ENCODE measurements at regions not wholly inside any gene's neighbourhood (a gene's known extent, or its start where the extent isn't known, plus 50 kb on each side); places are given as distances from the start of the nearest gene placed in this dataset.

GRCh38 chr11:30763951-30764350 is 177.8 kb upstream of the MPPED2 start:
- no peaks in the 10 kb centered on the region; a peak in 1 of 4 replicates for H3K4me1 ChIP-seq (ENCODE audit: control insufficient read depth in 1 of 2, insufficient read depth in 2 of 2, low read depth in 1 of 2, low read length in 1 of 2)
- no peak overlapping the region for H2AFZ ChIP-seq (ENCODE audit: low read depth)
- H3K36me3 ChIP-seq (replicated peaks in 1 of 2; ENCODE audit: control insufficient read depth in 1 of 2, insufficient read depth in 2 of 2, low read length in 1 of 2) = no peaks in the 10 kb centered on the region
- no peak for TF ChIP-seq POLR2AphosphoS5 (IDR thresholded peaks at IDR 0.05; ENCODE audit: low read depth, low read length)
- TF ChIP-seq RAD21 (IDR thresholded peaks at IDR 0.05; ENCODE audit: low read length) = no peak
- TF ChIP-seq USF2 (IDR thresholded peaks at IDR 0.05; ENCODE audit: borderline replicate concordance, low read depth, low read length) = no peak
- TF ChIP-seq YY1 (IDR thresholded peaks at IDR 0.05; ENCODE audit: low read depth) = no peak
- H3K9me3 ChIP-seq = no peaks in the 10 kb centered on the region
- no peak overlapping the region for H3K4me2 ChIP-seq
- no peaks in the 10 kb centered on the region for H4K20me1 ChIP-seq (ENCODE audit: insufficient read depth)
- WGBS (ENCODE audit: low lambda C conversion rate) = 33% methylated on average over 5 of the region's 5 CpGs
- no peak overlapping the region for H3K4me3 ChIP-seq (ENCODE audit: low read depth in 2 of 2, low read length in 1 of 2)
- ChIA-PET POLR2A (no interaction called here), CTCF (no interaction called here)
- H3K27me3 ChIP-seq (ENCODE audit: insufficient read depth) = no peaks in the 10 kb centered on the region
- no peaks in the 10 kb centered on the region for H3K79me2 ChIP-seq (ENCODE audit: insufficient read depth)
- no peak overlapping the region for H3K27ac ChIP-seq (ENCODE audit: low read depth in 2 of 2, low read length in 1 of 2)
- no peaks in the 10 kb centered on the region for H3K9me2 ChIP-seq
- H3K9ac ChIP-seq = no peak overlapping the region
- H3F3A ChIP-seq (replicated peaks; ENCODE audit: insufficient read depth) = no peaks in the 10 kb centered on the region
- no peak for DNase-seq

DNA sequence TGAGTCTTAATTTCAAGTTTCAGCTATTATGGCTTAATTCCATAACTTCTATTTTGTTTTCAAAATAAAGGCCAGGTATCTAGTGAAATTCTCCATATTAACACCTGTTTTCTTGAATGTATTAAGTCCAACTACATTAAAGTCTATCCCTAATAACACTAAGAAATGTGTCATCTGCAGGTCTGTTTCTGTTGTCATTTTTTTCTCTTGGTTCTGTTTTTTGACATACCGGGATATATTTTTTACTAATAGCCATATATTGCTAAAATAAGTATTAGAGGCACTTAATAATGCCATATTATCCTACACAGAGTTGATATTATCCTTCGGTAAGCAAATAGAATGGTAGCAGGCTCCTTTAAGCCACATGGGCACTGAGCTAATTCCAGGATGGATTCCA is 176.0 kb upstream of the MPPED2 start:
- TF ChIP-seq MXI1 (IDR thresholded peaks at IDR 0.05; ENCODE audit: low read depth, low read length) (no peak), FOXJ3 (CRISPR knock-in tag; IDR thresholded peaks at IDR 0.05) (no peak), TEAD4 (IDR thresholded peaks at IDR 0.05; ENCODE audit: borderline replicate concordance, insufficient read depth) (no peak), ELF1 (IDR thresholded peaks at IDR 0.05) (no peak), NRF1 (IDR thresholded peaks at IDR 0.05; ENCODE audit: low read depth, low read length) (no peak), CHD2 (IDR thresholded peaks at IDR 0.05; ENCODE audit: low read length, partially characterized antibody) (no peak), NFIC (IDR thresholded peaks at IDR 0.05; ENCODE audit: borderline replicate concordance) (no peak), SIN3A (IDR thresholded peaks at IDR 0.05; ENCODE audit: borderline replicate concordance, low read depth, low read length) (no peak), TCF12 (IDR thresholded peaks at IDR 0.05) (no peak), RFX5 (IDR thresholded peaks at IDR 0.05; ENCODE audit: low read length) (no peak), REST (IDR thresholded peaks at IDR 0.05; ENCODE audit: low read depth, low read length) (no peak), GABPA (IDR thresholded peaks at IDR 0.05; ENCODE audit: low read depth) (no peak), FOSL2 (IDR thresholded peaks at IDR 0.05; ENCODE audit: borderline replicate concordance, low read depth) (no peak), RCOR1 (IDR thresholded peaks at IDR 0.05; ENCODE audit: low read length) (no peak), SMC3 (IDR thresholded peaks at IDR 0.05; ENCODE audit: low read depth, low read length) (no peak), JUND (IDR thresholded peaks at IDR 0.05) (no peak), EP300 (IDR thresholded peaks at IDR 0.05; ENCODE audit: borderline replicate concordance in 1 of 2, low read depth in 1 of 2, low read length in 1 of 2) (no peak)
- TF ChIP-seq, protein P1, sequence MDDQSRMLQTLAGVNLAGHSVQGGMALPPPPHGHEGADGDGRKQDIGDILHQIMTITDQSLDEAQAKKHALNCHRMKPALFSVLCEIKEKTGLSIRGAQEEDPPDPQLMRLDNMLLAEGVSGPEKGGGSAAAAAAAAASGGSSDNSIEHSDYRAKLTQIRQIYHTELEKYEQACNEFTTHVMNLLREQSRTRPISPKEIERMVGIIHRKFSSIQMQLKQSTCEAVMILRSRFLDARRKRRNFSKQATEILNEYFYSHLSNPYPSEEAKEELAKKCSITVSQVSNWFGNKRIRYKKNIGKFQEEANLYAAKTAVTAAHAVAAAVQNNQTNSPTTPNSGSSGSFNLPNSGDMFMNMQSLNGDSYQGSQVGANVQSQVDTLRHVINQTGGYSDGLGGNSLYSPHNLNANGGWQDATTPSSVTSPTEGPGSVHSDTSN (IDR thresholded peaks at IDR 0.05) = no peak
- TF ChIP-seq, protein P2, sequence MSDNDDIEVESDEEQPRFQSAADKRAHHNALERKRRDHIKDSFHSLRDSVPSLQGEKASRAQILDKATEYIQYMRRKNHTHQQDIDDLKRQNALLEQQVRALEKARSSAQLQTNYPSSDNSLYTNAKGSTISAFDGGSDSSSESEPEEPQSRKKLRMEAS (IDR thresholded peaks at IDR 0.05; ENCODE audit: low read depth) = no peak
- CTCF ChIA-PET = no interaction called here
- Histone ChIP-seq H2AFZ (ENCODE audit: low read depth) (no peak overlapping the region), H3K79me2 (ENCODE audit: insufficient read depth) (no peaks in the 10 kb centered on the region), H3K27me3 (ENCODE audit: insufficient read depth) (no peaks in the 10 kb centered on the region), H3K9ac (no peak overlapping the region), H3K9me2 (no peaks in the 10 kb centered on the region), H3K9me3 (no peaks in the 10 kb centered on the region), H4K20me1 (ENCODE audit: insufficient read depth) (no peaks in the 10 kb centered on the region), H3K4me3 (ENCODE audit: low read depth in 2 of 2, low read length in 1 of 2) (no peak overlapping the region), H3K4me2 (no peak overlapping the region), H3K4me1 (ENCODE audit: control insufficient read depth in 1 of 2, insufficient read depth in 2 of 2, low read depth in 1 of 2, low read length in 1 of 2) (no peaks in the 10 kb centered on the region; a peak in 1 of 4 replicates), H3K27ac (ENCODE audit: low read depth in 2 of 2, low read length in 1 of 2) (no peak overlapping the region), H3K36me3 (replicated peaks in 1 of 2; ENCODE audit: control insufficient read depth in 1 of 2, insufficient read depth in 2 of 2, low read length in 1 of 2) (no peaks in the 10 kb centered on the region), H3F3A (replicated peaks; ENCODE audit: insufficient read depth) (no peaks in the 10 kb centered on the region)
- 20% methylated on average over 2 of the region's 2 CpGs for WGBS (ENCODE audit: low lambda C conversion rate)
- DNase-seq = no peak
- POLR2A ChIA-PET = no interaction called here

Measured in SK-N-SH (cell line).